Activated CD8-positive, alpha-beta memory T cell treated with anti-CD3 and anti-CD28 coated beads, Interleukin-2, amount 50 U/mL, for 4 hours (primary cell): ENCODE measurements at regions not wholly inside any gene's neighbourhood (a gene's known extent, or its start where the extent isn't known, plus 50 kb on each side); places are given as distances from the start of the nearest gene placed in this dataset.
"Not testable (repeated sequence)": the region's sequence is repeated elsewhere in the genome, so short reads cannot be mapped to it uniquely, and the experiment has no call there.

ENCODE experiments used
- DNase-seq: peaks from one replicate; pipeline ENCODE4 v3.0.0-alpha.2; 2020

DNA sequence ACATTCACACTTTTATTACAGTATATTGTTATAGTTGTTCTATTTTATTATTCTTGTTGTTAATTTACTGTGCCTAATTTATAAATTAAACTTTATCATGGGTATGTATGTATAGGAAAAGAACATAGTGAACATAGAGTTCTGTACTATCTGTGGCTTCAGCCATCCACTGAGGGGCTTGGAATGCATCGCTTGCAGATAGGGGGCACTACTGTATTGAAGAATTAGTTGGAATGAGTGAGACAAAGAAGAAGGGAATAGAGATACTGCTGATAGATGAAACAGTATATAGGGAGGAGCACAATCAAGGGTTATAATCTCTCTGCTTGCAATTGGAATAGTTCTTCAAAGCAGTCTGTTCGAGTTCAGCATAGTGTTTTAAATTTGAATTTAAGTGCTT, 432.2 kb downstream of the RAB38 start:
- no peak for DNase-seq

DNA sequence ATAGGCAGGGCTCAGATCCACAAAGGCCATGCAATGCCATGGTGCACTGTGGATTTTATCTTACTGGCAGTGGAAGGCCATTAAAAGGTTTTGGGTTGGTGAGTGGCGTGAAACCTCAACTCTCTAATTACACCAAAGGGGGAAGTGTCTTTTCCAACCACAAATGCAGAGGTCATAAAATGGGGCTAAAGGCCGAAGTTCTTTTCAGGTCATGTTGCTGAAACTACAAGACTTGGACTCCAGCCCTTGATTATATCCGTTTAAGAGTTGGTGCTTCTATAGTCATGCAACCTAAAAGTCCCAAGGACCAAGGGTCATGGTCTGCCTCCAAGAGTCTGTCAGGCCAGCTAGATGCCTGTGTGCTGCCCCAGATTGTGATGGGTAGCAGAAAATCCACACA, 434.3 kb downstream of the RAB38 start:
- DNase-seq: no peak

DNA sequence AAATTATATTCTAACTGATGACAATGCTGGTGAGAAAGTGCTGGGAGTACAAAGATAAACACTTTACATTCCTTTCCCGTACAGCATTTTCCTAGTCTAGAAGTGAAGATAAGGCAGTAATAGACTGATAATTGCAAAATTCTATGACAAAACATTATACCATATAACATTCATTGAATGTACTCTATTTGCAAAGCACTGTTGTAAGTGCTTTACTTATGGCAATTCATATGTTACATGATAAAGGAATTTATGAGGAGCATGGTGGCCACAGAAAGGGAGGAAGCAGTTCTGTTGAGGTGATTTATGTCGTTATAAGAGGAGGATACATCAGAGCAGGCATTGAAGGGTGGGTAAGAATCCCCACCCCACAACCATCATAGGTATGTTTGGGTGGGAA, 434.8 kb downstream of the RAB38 start:
- DNase-seq: no peak

DNA sequence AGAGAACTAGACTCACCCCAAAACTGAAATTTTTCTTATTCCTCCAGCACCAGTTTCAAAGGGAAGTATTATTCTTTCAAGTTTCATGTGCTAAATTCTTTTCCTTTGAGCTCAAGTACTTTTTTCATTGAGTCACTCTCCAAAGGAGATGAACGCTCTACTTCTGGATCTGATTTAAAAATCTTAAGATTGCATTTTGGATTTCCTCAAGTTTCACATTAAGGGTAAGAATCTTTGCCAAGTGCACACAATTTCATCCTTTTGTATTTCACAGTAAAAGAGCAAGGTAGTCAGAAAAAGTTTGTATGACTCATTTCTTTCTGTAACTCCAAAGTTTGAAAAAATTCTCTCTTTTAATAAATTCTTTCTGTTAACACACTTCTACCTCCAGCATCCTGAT, 435.5 kb downstream of the RAB38 start:
- DNase-seq: no peak

DNA sequence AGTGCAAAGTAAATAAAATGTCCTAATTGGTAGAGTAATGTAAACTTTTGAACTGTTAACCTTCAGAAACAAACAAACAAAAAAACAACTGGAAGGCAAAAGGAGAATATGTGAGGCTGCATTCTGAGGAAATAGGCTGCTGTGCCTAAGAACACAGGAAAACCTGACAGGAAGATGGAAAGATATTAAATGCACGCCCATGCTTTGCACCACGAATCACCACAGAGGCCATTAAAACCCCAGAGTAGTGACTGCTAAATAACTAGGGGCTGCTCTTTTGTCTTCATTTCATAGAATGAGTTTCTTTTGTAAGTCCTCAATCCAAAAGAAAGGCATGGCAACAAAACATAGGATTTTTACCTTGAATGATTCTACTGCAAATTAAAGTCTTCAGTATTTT, 436.0 kb downstream of the RAB38 start:
- DNase-seq: no peak

DNA sequence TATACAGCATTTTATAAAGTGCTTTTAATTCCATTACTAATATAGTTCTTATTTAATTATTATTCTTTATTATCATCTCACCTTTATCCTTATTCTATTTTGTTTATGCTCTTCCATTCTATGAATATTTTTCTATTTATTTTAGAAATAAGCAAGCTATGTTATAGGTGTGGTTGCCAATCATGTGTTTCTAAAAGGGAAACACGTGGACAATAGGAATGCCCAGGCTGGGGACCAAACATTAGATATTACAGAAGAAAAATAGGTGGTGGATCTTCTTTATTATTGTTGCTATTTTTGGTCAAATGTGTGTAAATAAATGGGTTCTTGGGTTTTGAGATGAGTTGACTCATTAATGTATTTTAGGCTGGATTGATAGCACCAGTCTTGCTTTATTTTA, 438.3 kb downstream of the RAB38 start:
- DNase-seq: no peak

DNA sequence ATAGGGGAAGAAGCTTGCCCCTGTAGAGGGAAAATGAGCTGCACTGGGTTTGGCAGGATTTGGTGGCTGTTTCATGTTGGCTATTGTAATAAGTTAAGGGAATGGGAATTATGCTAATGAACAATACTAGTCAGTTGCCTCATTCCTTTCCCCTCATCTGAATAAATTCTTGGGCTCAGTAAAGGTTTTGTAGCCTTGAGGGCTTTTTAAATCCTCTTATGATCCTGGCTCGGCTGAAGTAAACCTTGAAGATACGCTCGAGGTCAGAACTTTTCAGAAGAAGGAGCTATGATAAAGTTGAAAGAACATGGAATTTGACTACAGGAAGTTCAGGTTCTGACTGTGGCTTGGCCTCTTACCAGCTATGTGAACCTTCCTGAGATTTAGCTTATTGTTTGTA, 448.7 kb downstream of the RAB38 start:
- no peak for DNase-seq

DNA sequence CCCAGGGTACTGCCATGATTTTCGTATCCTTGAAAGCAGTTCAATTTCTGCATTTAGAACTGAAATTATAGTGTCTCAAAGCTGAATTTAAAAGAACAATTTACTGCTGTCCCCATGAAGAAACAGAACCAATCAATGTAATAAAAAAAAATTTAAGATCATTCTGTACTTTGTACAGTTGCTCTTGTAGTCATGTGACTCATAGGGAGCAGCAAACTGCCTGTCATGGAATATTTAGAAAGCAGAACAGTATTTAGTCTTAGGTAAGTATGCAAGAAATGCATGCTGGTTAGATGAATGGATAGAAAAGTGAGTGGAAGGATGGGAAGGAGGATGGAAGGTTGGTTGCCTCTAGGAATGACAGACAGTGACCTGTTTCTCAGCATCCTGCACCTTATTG, 450.9 kb downstream of the RAB38 start:
- DNase-seq: no peak

DNA sequence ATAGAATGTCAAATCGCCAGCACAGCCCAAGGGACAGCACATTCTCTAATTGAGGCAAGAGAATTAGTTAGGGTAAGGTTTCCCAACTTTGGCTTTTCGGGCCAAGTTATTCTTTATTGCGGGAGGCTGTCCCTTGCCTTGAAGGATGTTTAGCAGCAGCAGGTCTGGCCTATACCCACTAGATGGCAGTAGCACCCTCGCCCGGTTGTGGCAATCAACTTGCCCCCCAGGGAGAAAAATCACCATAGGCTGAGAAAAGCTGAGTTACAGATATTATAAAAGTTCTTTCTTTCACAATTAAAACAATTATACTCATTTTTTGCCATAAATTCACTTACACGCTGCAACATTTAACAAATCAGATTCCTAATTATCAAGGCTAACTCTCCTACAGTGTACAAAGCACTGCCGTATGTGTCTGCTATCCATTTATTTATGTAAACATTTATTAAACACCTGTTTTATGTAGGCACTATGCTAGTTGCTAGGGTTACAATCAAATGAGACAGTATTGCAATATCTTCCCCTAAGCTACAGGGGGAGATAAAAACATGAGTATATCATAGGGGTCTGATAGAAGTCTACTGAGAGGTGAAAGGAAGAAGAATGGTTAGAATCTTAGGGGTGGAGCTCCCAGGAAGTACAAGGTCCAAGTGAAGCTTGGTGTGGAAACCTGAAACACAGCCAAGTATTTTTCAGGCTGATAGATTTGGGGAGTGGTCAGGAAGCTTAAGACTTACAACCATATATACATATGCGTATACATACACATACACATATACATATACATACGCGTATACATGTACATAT, 452.3 kb downstream of the RAB38 start:
- no peak for DNase-seq

DNA sequence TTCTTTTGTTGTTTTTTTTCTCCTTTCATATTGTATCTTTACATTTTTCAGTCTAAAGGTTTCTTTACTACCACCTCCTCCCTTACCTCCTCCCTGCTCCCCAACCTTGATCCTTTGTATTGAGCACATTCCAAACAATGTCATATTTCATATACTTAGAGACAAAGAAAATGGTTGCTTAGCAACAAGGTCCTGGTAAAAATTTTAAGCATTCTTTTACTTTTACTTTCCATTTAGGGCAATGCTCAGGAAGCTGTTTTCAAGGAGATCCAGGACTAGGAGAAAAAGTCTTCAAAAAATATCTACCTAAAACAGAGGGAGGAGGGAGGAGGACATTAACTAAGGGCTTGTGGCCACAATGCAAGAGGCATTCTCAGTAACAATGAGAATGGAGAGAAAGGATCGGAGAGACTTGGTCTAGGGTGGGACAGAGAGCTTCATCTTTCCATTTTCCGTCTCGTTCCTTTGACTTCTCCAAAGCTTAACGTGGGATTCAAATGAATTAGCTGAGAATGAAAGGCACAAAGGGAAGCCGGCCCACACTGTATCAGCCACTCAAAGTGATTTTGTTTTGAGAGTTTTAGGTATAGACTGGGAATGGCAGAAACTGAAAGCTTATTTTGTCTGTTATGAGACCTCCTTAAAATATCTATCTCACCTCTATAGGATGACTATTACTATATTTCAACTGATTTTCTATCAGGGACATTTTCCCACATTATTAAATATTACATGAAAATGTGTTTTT, 455.7 kb downstream of the RAB38 start:
- DNase-seq: no peak

DNA sequence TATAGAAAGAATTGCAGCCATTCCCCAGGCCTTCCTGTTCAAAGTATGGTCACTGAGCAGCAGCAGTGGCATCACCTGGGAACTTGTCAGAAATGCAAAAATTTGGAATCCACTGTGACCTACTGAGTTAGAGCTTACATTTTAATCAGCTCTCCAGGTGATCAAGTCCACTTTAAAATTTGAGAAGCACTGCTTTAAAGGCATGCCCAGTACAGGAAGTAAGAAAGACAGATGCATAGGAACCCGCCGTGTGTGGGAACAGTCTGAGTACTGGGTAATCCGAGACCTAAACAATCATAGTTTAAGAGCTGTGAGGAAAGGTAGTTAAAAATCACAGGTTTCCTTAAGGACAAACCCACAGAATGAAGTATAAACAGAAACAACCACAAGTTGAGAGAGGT, 462.4 kb downstream of the RAB38 start:
- no peak for DNase-seq

DNA sequence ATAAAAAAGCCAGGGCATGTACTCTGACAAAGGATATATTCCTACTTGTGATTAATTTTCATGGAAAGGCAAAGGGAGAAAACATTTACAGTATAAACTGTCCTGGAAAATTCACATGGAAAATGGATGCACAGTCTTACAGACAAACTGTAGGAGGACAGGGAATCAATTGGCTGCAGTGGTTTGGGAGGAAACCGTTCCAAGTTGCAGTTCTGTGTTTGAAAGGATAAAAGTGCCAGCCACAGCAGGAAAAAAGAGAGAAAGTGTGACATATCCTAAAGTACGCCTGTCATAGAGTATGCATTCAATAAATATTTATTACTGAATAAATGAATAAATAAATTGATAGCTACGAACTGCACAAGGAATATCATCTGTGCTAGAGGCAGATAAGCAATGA, 462.9 kb downstream of the RAB38 start:
- DNase-seq: no peak

DNA sequence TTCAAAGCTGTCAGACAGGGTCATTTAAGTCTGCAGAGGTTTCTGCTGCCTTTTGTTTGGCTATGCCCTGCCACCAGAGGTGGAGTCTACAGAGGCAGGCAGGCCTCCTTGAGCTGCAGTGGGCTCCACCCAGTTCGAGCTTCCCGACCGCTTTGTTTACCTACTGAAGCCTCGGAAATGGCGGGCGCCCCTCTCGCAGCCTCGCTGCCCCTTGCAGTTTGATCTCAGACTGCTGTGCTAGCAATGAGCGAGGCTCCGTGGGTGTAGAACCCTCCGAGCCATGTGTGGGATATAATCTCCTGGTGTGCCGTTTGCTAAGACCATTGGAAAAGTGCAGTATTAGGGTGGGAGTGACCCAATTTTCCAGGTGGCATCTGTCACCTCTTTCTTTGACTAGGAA, 471.7 kb downstream of the RAB38 start:
- not testable (repeated sequence) for DNase-seq

DNA sequence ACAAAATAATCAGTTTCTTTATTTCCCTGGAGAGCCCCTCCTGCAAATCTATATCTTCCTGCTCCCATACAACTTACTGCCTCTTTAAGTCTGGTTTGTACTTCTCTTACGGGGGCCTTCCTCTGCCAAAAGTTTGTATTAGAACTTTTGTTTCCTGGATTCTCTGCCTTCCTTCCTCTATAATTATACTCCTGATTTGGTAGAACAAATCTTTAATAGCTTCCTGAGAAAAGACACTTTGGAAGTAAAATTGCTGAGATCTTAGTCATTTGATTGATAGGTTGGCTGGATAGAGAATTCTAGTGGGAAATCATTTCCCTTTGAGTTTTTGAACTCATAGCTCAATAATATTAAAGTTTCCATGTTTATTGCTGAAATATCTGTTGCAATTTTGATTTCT, 499.2 kb downstream of the RAB38 start:
- no peak for DNase-seq

DNA sequence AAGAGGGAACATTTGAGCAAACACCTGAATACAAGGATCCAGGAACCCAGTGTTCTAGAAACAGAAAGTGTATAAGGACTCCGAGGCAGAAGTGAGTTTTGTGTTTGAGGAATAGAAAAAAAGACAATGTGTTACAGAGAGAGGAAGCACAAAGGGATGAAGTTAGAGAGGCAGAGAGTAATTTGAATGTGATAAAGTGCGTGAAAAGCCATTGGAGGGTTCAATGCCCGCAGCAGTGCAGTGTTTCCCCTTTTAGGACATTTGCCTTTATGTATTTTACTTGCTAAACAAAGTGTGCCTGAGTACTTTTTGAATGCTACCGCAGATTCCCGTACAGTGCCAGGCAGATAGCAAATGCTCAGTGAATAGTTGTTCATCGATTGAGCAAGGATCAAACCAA, 508.5 kb downstream of the RAB38 start:
- DNase-seq: no peak

DNA sequence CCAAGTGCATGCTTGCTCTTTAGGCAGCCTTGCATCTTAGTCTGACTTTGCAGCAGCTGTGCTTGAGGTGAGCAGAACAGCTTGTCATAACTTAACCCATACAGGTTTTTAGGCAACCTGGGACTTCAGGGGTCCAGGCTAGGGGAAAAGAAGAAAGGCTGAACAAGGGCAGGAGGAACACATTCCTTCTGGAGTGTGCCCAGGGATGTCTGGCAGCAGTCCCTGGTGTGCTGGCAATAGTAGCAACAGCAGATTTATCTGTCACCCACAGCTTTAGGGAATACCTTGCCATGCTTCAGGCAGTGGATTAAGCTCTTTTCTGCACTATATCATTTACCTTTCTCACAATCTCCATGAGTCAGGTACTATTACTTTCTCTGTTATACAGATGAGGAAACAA, 513.0 kb downstream of the RAB38 start:
- DNase-seq: no peak

DNA sequence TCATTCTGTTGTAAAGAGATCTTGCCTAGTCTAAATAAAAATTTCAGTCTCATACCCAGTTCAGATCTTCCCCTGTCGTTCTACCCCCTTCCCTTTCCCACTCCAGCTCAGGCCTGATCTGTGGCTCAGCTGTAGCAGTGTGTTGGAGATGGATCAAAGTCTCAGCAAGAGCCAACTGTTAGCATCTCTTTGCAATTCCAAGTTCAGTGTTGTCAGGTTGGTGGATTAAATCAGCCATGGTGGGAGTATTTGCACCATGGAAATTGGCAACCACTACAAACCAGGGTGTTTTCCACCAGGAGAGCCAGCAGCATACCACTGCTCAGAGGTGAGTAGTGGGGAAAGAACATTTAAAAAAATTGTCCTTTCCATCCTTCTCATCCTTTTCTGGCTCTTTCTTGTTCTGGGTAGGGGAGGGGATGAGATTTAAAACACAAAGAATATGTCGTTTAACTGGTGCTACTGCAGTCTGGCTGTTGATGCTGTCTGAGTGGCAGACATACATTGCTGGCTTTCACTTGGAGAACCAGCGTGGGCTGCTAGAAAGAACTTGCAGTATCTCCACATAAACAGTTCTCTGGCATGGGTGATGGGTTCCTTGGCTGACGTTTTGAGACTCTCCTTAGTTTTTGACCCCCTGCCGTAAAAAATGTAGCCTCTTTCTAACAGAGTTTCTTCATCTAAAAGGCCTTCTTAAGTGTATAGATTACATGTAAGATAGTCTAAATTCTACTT, 514.1 kb downstream of the RAB38 start:
- DNase-seq: no peak

DNA sequence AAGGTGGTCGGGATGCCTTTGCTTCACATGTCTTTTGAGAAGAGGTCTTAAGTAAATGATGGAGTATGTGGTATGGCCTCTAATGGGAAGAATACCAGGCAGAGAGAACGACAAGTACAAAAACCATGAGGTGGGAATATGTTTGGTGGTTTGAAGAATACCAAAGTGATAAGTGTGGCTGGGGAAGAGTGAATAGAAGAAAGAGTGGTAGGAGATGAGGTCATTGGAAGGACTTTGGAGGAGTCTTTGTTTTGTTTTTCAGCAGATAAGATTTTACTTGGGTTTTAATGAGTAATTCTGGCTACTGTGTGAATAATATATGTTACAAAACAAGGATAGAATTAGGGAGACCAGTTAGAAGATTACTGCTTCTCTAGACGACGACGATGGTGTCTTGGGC, 515.4 kb downstream of the RAB38 start:
- DNase-seq: no peak

DNA sequence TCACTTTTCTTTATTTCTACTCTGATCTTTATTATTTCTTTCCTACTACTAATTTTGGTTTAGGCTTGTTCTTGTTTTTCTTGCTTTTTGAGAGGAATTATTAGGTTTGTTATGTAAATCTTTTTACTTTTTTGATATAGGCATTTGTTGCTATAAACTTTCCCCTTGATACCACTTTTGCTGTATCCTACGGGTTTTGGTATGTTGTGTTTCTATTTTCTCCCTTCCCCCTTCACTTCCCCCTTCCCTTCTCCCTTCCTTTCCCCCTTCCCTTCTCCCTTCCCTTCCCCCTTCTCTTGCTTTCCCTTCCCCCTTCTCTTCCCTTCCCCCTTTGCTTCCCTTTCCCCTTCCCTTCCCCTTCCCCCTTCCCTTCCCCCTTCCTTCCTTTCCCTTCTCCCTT, 529.6 kb downstream of the RAB38 start:
- no peak for DNase-seq

DNA sequence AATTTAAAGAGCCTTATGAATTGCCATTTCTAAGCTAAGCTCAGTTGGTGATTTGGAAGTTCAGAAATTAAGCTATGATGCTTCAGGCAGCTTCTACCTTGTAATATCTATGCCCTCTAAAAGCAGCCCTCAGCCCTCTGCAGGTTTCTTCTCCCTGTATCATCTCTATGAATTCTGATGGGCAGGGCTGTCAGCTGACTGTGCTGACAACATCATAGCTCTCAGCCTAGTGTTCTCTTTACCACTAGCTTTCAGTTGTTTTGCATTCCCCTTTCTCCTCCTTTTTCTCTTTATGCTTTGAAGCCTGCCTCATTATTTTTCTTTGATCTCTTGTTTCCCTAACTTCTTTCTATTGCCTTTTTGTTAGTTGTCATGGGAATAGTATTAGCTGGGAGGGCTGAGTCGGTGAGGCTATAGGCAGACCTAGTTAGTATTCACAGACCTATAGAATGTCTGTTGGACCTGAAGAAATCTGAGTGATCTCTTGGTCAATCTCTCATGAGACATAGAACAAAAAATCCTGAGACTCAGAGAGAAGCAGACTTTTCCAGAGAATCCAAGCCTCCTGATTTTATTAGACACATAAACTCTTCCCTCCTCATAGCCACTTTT, 535.4 kb downstream of the RAB38 start:
- DNase-seq: no peak

DNA sequence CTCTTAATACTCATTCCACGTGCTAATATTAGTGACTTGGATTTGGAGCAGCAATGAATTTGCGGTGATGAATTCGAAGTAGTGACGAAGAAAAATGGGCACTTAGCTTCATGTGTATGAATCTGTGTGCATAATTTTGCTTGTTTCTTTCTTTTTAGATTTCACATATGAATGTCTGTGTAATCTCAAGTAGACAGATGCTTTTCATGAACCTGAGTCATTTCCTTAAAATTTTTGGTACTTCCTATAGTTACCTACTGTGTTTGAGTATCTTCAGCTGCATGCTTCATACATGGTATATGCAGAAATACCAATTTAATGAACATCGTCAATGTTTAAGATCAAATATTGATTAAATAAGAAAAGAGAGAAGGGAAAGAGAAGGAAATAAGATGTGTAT, 540.2 kb downstream of the RAB38 start:
- DNase-seq: no peak

DNA sequence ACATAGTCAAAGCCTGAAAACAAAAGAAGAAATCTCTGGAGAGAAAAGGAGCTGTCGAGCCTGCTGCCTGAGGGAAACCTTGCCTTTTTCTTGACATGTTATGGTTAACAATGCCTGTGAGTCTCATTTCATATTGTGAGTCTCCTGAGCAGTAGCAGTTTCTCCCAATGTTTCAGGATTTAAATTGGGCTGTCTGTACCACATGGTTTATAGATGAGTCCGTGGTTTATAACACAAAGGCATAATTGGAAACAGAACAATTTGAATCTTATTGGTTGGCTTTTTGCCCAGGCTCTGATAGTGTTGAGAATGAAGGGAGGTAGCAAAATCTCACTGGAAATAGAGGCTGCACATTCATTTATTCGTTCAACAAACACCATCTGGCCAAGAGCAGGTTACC, 540.9 kb downstream of the RAB38 start:
- no peak for DNase-seq

DNA sequence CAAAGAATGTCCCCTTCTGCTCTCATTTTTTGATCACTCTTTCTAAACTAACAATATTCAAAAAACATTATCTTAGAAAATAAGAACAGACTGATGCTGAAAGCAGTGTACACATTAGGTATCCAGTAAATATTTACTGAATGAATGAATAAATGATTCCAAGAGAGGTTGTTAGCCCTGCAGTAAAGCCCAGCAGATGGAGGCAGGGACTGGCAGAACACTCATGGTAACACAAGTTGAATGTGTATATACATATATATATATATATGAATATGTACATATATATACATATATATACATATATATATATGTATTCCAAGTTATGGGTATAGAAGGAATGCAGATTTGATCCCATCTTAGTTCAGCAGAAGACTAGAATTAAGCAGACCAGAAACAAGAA, 546.3 kb downstream of the RAB38 start:
- no peak for DNase-seq
